A549 (cell line): ENCODE measurements at regions not wholly inside any gene's neighbourhood (a gene's known extent, or its start where the extent isn't known, plus 50 kb on each side); places are given as distances from the start of the nearest gene placed in this dataset.

Experiments used
- CTCF ChIP-seq: fragments of >200 bp; sonication (Bioruptor Twin); formaldehyde crosslinking; IDR thresholded peaks from 3 replicates; pipeline ENCODE4 v1.5.1; 2016
- HMGXB4 ChIP-seq: fragments of 250-450 bp; sonication (Bioruptor Pico); IDR thresholded peaks from 2 replicates; pipeline ENCODE4 v1.5.0; 2021; ENCODE audit warnings: mild to moderate bottlenecking, moderate library complexity, borderline replicate concordance
- JUN ChIP-seq, 2 experiments: fragments of >200 bp; sonication (Bioruptor Twin); formaldehyde crosslinking; IDR thresholded peaks; 2 replicates in 1 of 2; 3 replicates in 1 of 2; pipeline ENCODE4 v1.6.1; 2016 to 2017
- MAFK ChIP-seq: fragments of 450-650 bp; IDR thresholded peaks from 2 replicates; pipeline ENCODE4 v1.6.1; 2014; ENCODE audit not compliant: partially characterized antibody
- POLR2A ChIP-seq: IDR thresholded peaks from 2 replicates; pipeline ENCODE4 v1.6.1; 2012; ENCODE audit warnings: mild to moderate bottlenecking, low read length
- SMC3 ChIP-seq: fragments of >200 bp; sonication (Bioruptor Twin); formaldehyde crosslinking; IDR thresholded peaks from 3 replicates; pipeline ENCODE4 v1.6.1; 2018; ENCODE audit warnings: inconsistent platforms

- TF ChIP-seq CTCF (no peak), MAFK (no peak), POLR2A (no peak), JUN (IDR thresholded peaks at IDR 0.05) (no peak), HMGXB4 (CRISPR knock-in tag) (no peak), SMC3 (no peak)
Observed at GRCh38 chr4:20037745-20038144, 214.0 kb upstream of the SLIT2 start.
